K562 (cell line): ENCODE measurements at regions not wholly inside any gene's neighbourhood (a gene's known extent, or its start where the extent isn't known, plus 50 kb on each side); places are given as distances from the start of the nearest gene placed in this dataset.

Experiments
- CAMTA2 ChIP-seq: fragments of 250-450 bp; sonication (Bioruptor Pico); conservative IDR thresholded peaks from 2 replicates; pipeline ENCODE4 v1.5.1; 2022
- CBFA2T3 ChIP-seq: fragments of 450-650 bp; IDR thresholded peaks from 2 replicates; pipeline ENCODE4 v1.6.1; 2017
- CEBPG ChIP-seq, 3 experiments: fragments of 200-800 bp in 1 of 3; sonication (Bioruptor generic) in 1 of 3; sonication (generic) in 1 of 3; formaldehyde crosslinking in 1 of 3; IDR thresholded peaks in 2 of 3; conservative IDR thresholded peaks in 1 of 3; 2 replicates each; pipeline versions ENCODE4 v1.6.1 to v1.8.0; 2016 to 2022; ENCODE audit warnings: missing compliant biosample characterization in 2 of 3, missing genetic modification characterization in 2 of 3, mild to moderate bottlenecking in 1 of 3, missing genetic modification reagents in 1 of 3
- CREBBP ChIP-seq: IDR thresholded peaks from one replicate; pipeline ENCODE4 v1.6.1; 2012; ENCODE audit warnings: low read depth, mild to moderate bottlenecking, control low read depth, inconsistent platforms, low read length
- HNRNPUL1 ChIP-seq: fragments of 200-400 bp; formaldehyde crosslinking; IDR thresholded peaks from 2 replicates; pipeline ENCODE4 v1.6.1; 2017; ENCODE audit warnings: low read length
- MEF2A ChIP-seq: IDR thresholded peaks from 2 replicates; pipeline ENCODE4 v1.6.1; 2011; ENCODE audit warnings: low read depth, mild to moderate bottlenecking, low read length, moderate library complexity; ENCODE audit not compliant: control insufficient read depth
- NCOR1 ChIP-seq: fragments of 450-650 bp; IDR thresholded peaks from 2 replicates; pipeline ENCODE4 v1.6.1; 2016; ENCODE audit warnings: mild to moderate bottlenecking, moderate library complexity
- NR2C2 ChIP-seq, 2 experiments: fragments of 200-800 bp in 1 of 2; sonication (Bioruptor generic) in 1 of 2; sonication (generic) in 1 of 2; formaldehyde crosslinking in 1 of 2; IDR thresholded peaks; 2 replicates each; pipeline versions ENCODE4 v1.6.1 to v1.8.0; 2016 to 2022; ENCODE audit warnings: mild to moderate bottlenecking in 1 of 2, missing compliant biosample characterization in 1 of 2, missing genetic modification characterization in 1 of 2, missing genetic modification reagents in 1 of 2
- POLR2AphosphoS2 ChIP-seq: IDR thresholded peaks from 2 replicates; pipeline ENCODE4 v1.6.1; 2012; ENCODE audit warnings: low read length, improper control_type of control experiment
- SMAD2 ChIP-seq: fragments of 150-350 bp; IDR thresholded peaks from 2 replicates; pipeline ENCODE4 v1.6.1; 2014; ENCODE audit warnings: low read depth, mild to moderate bottlenecking, low read length
- SMARCA5 ChIP-seq: fragments of 450-650 bp; IDR thresholded peaks from 2 replicates; pipeline ENCODE4 v1.6.1; 2016
- SUPT5H ChIP-seq: fragments of 450-650 bp; IDR thresholded peaks from 2 replicates; pipeline ENCODE4 v1.6.1; 2016
- TCF3 ChIP-seq: sonication (generic); formaldehyde crosslinking; IDR thresholded peaks from 2 replicates; pipeline ENCODE4 v1.4.0; 2020; ENCODE audit warnings: mild to moderate bottlenecking, missing genetic modification reagents
- THRA ChIP-seq: fragments of 450-650 bp; IDR thresholded peaks from 2 replicates; pipeline ENCODE4 v1.6.1; 2017; ENCODE audit warnings: mild to moderate bottlenecking, moderate library complexity
- ZNF121 ChIP-seq: sonication (generic); formaldehyde crosslinking; conservative IDR thresholded peaks from 2 replicates; pipeline ENCODE4 v1.8.0; 2022; ENCODE audit warnings: missing genetic modification reagents
- ZNF239 ChIP-seq: fragments of 250-450 bp; sonication (Bioruptor Pico); IDR thresholded peaks from 2 replicates; pipeline ENCODE4 v1.4.0; 2020; ENCODE audit warnings: mild to moderate bottlenecking
- ZNF707 ChIP-seq: fragments of 250-450 bp; sonication (Bioruptor Pico); conservative IDR thresholded peaks from 2 replicates; pipeline ENCODE4 v1.8.0; 2022; ENCODE audit warnings: inconsistent platforms, mild to moderate bottlenecking, moderate library complexity
- ZNF79 ChIP-seq: fragments of 250-450 bp; sonication (Bioruptor Pico); IDR thresholded peaks from 2 replicates; pipeline ENCODE4 v1.4.0; 2020; ENCODE audit warnings: low read depth, mild to moderate bottlenecking, moderate library complexity
- TF ChIP-seq, protein P1 (sequence below): fragments of 450-650 bp; IDR thresholded peaks from 2 replicates; pipeline ENCODE4 v1.6.1; 2016; ENCODE audit warnings: low read depth

DNA sequence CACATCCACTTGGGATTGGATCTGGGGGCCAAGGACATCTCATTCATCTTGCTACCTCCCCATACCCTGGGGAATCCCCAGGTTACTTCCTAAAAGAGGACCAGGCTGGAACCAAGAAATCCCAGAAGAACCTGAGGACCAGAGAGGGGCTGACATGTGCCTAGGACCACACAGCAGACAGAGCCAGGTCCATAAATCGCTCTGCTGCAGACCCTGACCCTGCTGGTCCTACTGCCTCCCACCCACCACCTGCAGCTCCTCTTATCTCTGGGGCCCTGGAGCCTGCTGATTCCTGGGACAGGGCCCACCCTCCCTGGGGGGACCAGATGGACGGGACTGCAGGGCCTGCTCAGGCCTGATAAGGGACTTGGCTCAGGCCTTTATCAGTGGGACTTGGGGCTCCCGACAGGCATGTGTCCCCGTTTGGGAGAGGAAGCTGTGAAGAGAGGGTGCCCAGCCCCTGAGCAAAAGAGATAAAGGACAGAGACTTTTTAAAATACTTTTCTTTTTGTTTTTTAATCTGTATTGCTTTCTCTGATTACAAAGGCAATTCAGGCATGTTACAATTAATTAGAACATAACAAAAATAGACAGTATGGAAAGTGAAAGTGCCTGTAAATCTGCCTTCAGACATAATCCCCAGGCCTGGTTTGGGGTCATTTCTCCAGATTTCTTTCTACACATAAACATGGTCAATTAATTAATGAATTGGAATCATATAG lies 101.3 kb upstream of the LARP1 start (continued):
- peak; percentile 91 for TF ChIP-seq ZNF239 (CRISPR knock-in tag)
- TF ChIP-seq MEF2A = peak; percentile 84
- TF ChIP-seq HNRNPUL1 = no peak
- peak; percentile 100 for TF ChIP-seq NCOR1
- peak; percentile 90 for TF ChIP-seq SMARCA5
- no peak for TF ChIP-seq POLR2AphosphoS2
- TF ChIP-seq CREBBP = peak; percentile 46
- TF ChIP-seq CEBPG (CRISPR knock-in tag; IDR thresholded peaks at IDR 0.05) = no peak
- no peak for TF ChIP-seq CEBPG (tag; conservative IDR thresholded peaks at IDR 0.05 in 1 of 2, IDR thresholded peaks at IDR 0.05 in 1 of 2)
- no peak for TF ChIP-seq ZNF121 (CRISPR knock-in tag)
- TF ChIP-seq, protein P1, sequence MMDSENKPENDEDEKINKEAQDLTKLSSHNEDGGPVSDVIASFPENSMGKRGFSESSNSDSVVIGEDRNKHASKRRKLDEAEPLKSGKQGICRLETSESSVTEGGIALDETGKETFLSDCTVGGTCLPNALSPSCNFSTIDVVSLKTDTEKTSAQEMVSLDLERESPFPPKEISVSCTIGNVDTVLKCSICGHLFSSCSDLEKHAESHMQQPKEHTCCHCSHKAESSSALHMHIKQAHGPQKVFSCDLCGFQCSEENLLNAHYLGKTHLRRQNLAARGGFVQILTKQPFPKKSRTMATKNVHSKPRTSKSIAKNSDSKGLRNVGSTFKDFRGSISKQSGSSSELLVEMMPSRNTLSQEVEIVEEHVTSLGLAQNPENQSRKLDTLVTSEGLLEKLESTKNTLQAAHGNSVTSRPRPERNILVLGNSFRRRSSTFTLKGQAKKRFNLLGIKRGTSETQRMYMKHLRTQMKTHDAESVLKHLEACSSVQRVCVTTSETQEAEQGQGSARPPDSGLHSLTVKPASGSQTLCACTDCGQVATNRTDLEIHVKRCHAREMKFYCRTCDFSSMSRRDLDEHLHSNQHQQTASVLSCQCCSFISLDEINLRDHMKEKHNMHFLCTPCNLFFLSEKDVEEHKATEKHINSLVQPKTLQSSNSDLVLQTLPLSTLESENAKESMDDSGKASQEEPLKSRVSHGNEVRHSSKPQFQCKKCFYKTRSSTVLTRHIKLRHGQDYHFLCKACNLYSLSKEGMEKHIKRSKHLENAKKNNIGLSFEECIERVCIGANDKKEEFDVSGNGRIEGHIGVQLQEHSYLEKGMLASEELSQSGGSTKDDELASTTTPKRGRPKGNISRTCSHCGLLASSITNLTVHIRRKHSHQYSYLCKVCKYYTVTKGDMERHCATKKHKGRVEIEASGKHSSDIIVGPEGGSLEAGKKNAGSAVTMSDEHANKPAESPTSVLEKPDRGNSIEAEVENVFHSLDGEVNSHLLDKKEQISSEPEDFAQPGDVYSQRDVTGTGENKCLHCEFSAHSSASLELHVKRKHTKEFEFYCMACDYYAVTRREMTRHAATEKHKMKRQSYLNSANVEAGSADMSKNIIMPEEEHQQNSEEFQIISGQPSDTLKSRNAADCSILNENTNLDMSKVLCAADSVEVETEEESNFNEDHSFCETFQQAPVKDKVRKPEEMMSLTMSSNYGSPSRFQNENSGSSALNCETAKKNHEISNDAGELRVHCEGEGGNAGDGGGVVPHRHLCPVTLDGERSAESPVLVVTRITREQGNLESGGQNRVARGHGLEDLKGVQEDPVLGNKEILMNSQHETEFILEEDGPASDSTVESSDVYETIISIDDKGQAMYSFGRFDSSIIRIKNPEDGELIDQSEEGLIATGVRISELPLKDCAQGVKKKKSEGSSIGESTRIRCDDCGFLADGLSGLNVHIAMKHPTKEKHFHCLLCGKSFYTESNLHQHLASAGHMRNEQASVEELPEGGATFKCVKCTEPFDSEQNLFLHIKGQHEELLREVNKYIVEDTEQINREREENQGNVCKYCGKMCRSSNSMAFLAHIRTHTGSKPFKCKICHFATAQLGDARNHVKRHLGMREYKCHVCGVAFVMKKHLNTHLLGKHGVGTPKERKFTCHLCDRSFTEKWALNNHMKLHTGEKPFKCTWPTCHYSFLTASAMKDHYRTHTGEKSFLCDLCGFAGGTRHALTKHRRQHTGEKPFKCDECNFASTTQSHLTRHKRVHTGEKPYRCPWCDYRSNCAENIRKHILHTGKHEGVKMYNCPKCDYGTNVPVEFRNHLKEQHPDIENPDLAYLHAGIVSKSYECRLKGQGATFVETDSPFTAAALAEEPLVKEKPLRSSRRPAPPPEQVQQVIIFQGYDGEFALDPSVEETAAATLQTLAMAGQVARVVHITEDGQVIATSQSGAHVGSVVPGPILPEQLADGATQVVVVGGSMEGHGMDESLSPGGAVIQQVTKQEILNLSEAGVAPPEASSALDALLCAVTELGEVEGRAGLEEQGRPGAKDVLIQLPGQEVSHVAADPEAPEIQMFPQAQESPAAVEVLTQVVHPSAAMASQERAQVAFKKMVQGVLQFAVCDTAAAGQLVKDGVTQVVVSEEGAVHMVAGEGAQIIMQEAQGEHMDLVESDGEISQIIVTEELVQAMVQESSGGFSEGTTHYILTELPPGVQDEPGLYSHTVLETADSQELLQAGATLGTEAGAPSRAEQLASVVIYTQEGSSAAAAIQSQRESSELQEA = peak; percentile 55; the same call in 1 of the 2 replicates
- TF ChIP-seq SUPT5H = no peak
- no peak for TF ChIP-seq THRA
- peak; percentile 78 for TF ChIP-seq ZNF707 (CRISPR knock-in tag)
- TF ChIP-seq SMAD2 = no peak
- TF ChIP-seq TCF3 (CRISPR knock-in tag) = peak; percentile 100
- peak; percentile 100 for TF ChIP-seq CBFA2T3
- TF ChIP-seq NR2C2 (CRISPR knock-in tag; IDR thresholded peaks at IDR 0.05) = 0 out of 2 replicates have a peak, but pooled peaks have one; percentile 49
- peak; percentile 67 for TF ChIP-seq NR2C2 (tag; IDR thresholded peaks at IDR 0.05)
- no peak for TF ChIP-seq CAMTA2
- peak; percentile 85 for TF ChIP-seq ZNF79
